Adipocyte (in vitro differentiated cells): ENCODE measurements at regions not wholly inside any gene's neighbourhood (a gene's known extent, or its start where the extent isn't known, plus 50 kb on each side); places are given as distances from the start of the nearest gene placed in this dataset.

ENCODE experiments used
- DNase-seq: peaks from one replicate; pipeline ENCODE4 v3.0.0-alpha.2; 2015; ENCODE audit warnings: low read depth
- H3K27me3 ChIP-seq: replicated peaks from 2 replicates; pipeline ENCODE4 v1.7.0; 2013; ENCODE audit warnings: mild to moderate bottlenecking, low read length, moderate library complexity; ENCODE audit not compliant: control insufficient read depth, insufficient read depth
- H3K36me3 ChIP-seq: 2 replicates; pipeline ENCODE4 v1.7.0; 2013; ENCODE audit warnings: low read length, mild to moderate bottlenecking, moderate library complexity; ENCODE audit not compliant: control insufficient read depth, insufficient read depth, severe bottlenecking
- H3K4me1 ChIP-seq: 2 replicates; pipeline ENCODE4 v1.7.0; 2013; ENCODE audit warnings: mild to moderate bottlenecking, low read length, moderate library complexity; ENCODE audit not compliant: control insufficient read depth, insufficient read depth
- H3K4me3 ChIP-seq: 2 replicates; pipeline ENCODE4 v1.7.0; 2013; ENCODE audit warnings: mild to moderate bottlenecking, low read length, moderate library complexity
- H3K9ac ChIP-seq: 2 replicates; pipeline ENCODE4 v1.7.0; 2013; ENCODE audit warnings: mild to moderate bottlenecking, low read length, moderate library complexity
- H3K9me3 ChIP-seq: 2 replicates; pipeline ENCODE4 v1.7.0; 2013; ENCODE audit warnings: mild to moderate bottlenecking, low read length, moderate library complexity; ENCODE audit not compliant: control insufficient read depth

- Histone ChIP-seq H3K4me1 (no peaks in the 10 kb centered on the region), H3K9ac (no peak overlapping the region), H3K4me3 (no peak overlapping the region), H3K9me3 (no peaks in the 10 kb centered on the region), H3K36me3 (no peaks in the 10 kb centered on the region), H3K27me3 (no peaks in the 10 kb centered on the region)
- no peak for DNase-seq
Measured at GRCh38 chr3:22593638-22594037, 609.5 kb upstream of the UBE2E2 start.

DNA sequence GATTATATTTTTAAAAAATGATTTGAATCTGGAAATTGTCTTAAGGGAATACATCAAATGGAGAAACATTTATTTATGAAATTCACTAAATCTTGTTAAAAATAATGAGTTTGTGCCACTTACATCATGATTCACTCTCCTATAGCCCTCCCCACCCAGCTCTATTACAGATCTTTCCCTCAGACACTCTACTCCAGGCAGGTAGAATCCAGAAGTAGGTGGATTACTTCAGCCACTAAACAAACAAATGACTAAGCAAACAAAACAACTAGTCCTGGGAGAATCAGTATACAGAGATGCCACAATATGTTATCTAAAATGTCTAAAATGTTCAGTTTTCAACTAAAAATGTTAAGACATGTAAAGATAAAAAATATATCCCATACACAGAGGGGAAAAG, 608.1 kb upstream of the UBE2E2 start:
- Histone ChIP-seq H3K4me3 (no peak overlapping the region), H3K27me3 (no peaks in the 10 kb centered on the region), H3K9ac (no peak overlapping the region), H3K4me1 (no peaks in the 10 kb centered on the region), H3K9me3 (no peaks in the 10 kb centered on the region), H3K36me3 (no peaks in the 10 kb centered on the region)
- DNase-seq: no peak

GRCh38 chr3:22606461-22606860, 596.7 kb upstream of the UBE2E2 start:
- no peaks in the 10 kb centered on the region for H3K27me3 ChIP-seq
- H3K9ac ChIP-seq: no peak overlapping the region
- no peaks in the 10 kb centered on the region for H3K36me3 ChIP-seq
- peaks cover 19% of the 10 kb centered on the region for H3K4me1 ChIP-seq
- no peak for DNase-seq
- no peaks in the 10 kb centered on the region for H3K9me3 ChIP-seq
- no peak overlapping the region for H3K4me3 ChIP-seq

DNA sequence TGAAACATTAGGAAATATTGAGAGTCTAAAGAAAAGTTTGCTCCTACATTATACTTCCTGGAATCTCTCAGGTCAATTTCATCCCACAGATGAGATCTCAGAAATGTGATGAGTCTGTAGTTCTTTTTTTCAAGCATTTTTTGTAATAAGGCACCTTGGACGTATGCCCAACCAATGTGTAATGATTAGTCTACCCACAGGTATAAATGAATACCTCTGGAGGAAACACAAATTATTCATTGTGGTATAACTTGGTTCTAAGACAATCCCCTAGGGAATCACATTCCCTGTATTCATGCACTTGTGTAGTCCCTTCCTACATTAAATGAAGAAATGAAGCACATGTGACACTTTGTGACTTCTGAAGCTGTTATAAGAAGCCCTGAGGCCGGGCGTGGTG, 596.2 kb upstream of the UBE2E2 start:
- H3K36me3 ChIP-seq: no peaks in the 10 kb centered on the region
- no peak overlapping the region for H3K4me3 ChIP-seq
- peaks cover 19% of the 10 kb centered on the region for H3K4me1 ChIP-seq
- no peak for DNase-seq
- no peaks in the 10 kb centered on the region for H3K9me3 ChIP-seq
- H3K27me3 ChIP-seq: no peaks in the 10 kb centered on the region
- H3K9ac ChIP-seq: no peak overlapping the region

- DNase-seq: no peak
- H3K9ac ChIP-seq: no peak overlapping the region
- no peaks in the 10 kb centered on the region for H3K36me3 ChIP-seq
- H3K27me3 ChIP-seq: no peaks in the 10 kb centered on the region
- no peaks in the 10 kb centered on the region for H3K9me3 ChIP-seq
- H3K4me3 ChIP-seq: no peak overlapping the region
- peaks cover 14% of the 10 kb centered on the region for H3K4me1 ChIP-seq
Measured at GRCh38 chr3:22608093-22608492, 595.0 kb upstream of the UBE2E2 start.

GRCh38 chr3:22608721-22609120, 594.4 kb upstream of the UBE2E2 start:
- Histone ChIP-seq H3K9ac (no peak overlapping the region), H3K36me3 (no peaks in the 10 kb centered on the region), H3K4me1 (peaks cover 8% of the 10 kb centered on the region), H3K9me3 (no peaks in the 10 kb centered on the region), H3K27me3 (no peaks in the 10 kb centered on the region), H3K4me3 (no peak overlapping the region)
- DNase-seq: no peak

- H3K9me3 ChIP-seq: no peaks in the 10 kb centered on the region
- H3K4me1 ChIP-seq: peaks cover 3% of the 10 kb centered on the region
- DNase-seq: peak; percentile 8
- no peaks in the 10 kb centered on the region for H3K36me3 ChIP-seq
- no peaks in the 10 kb centered on the region for H3K27me3 ChIP-seq
- no peak overlapping the region for H3K4me3 ChIP-seq
- H3K9ac ChIP-seq: no peak overlapping the region
Measured at GRCh38 chr3:22609139-22609538, 594.0 kb upstream of the UBE2E2 start.

DNA sequence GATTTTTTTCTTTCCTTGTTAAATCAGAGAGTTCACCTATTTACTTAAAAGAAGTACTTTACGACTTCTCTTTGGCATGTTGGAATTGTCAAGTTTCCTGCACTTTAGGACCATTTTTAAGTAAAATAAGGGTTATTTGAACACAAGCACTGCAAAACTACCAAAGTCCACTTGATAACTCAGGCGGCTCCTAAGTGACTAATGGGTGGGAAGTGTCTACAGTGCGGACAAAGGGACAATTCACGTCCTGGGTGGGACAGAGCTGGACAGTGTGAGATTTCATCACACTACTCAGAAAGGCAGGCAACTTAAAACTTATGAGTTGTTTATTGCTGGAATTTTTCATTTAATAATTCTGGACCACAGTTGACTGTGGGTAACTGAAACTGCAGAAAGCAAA, 590.2 kb upstream of the UBE2E2 start:
- H3K9me3 ChIP-seq: no peaks in the 10 kb centered on the region
- H3K9ac ChIP-seq: no peak overlapping the region
- H3K36me3 ChIP-seq: no peaks in the 10 kb centered on the region
- H3K4me1 ChIP-seq: no peaks in the 10 kb centered on the region
- no peaks in the 10 kb centered on the region for H3K27me3 ChIP-seq
- H3K4me3 ChIP-seq: no peak overlapping the region
- no peak for DNase-seq

- no peak for DNase-seq
- Histone ChIP-seq H3K9ac (no peak overlapping the region), H3K36me3 (no peaks in the 10 kb centered on the region), H3K4me1 (no peaks in the 10 kb centered on the region), H3K9me3 (no peaks in the 10 kb centered on the region), H3K4me3 (no peak overlapping the region), H3K27me3 (no peaks in the 10 kb centered on the region)
Measured at GRCh38 chr3:22615790-22616189, 587.3 kb upstream of the UBE2E2 start.

DNA sequence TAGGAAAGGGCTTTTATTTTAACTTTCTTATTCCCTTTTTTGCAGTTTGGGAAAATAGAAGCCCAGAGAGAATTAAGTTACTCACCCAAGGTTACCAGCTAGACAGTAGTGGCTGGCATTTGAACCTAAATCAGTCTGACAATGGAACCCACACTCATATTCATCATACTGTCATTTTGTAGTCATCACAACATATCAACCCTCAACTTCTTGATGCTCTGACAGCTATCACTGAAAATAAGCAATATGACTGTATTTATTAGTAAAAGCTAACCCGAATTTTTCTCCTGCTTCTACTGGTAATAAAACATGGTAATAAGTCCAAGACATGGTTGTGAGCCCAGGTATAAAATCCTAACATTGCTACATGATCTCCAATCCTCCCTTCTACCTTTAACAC, 585.8 kb upstream of the UBE2E2 start:
- H3K36me3 ChIP-seq: no peaks in the 10 kb centered on the region
- no peaks in the 10 kb centered on the region for H3K9me3 ChIP-seq
- no peak overlapping the region for H3K4me3 ChIP-seq
- H3K4me1 ChIP-seq: no peaks in the 10 kb centered on the region
- no peaks in the 10 kb centered on the region for H3K27me3 ChIP-seq
- no peak overlapping the region for H3K9ac ChIP-seq
- DNase-seq: no peak

DNA sequence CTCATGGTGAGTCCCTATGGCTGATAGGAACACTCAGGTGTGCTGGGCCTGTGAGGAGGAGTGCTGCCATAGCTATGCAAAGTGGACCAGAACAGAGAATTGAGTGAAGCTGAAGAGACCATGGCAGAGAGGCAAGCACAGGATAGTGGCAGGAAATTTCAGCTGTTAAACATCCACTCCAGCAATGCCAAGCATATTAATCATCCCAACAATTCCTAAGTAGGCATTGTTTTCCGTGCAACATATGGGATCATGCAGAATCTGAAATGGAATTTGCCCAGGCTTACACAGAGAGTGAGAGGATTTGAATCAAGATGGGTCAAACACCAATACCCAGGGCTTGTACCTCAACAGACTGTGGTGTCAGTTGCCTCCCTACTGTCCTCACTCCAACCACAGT, 582.6 kb upstream of the UBE2E2 start:
- H3K36me3 ChIP-seq: no peaks in the 10 kb centered on the region
- no peak for DNase-seq
- H3K4me3 ChIP-seq: no peak overlapping the region

DNA sequence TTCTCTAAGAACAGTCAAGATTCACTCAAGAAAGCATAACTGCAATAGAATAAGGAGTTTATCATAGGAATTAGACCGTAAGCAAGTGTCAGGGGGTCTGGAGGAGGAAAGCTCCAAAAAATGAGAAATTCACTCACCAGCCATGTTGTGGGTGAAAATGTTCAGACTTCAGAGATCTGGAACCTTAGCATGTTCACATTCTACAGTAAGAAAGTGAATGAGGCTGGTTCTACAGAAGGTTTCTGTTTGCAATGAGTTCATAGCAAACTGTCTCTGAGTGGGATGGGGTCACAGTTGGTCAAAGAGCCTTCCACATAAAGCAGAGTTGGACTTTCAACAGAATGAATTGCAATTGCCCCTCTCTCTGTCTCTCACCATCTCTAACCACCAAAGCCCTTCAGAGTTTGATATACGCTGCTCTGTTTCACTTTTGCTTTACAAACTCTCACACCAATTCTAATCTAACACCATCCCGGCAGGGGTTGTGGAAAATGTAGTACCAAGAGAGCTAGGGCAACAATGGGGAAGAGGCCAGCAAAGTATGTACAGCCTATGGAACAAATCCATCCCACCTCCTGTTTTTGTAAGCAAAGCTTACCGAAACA, 581.8 kb upstream of the UBE2E2 start:
- no peaks in the 10 kb centered on the region for H3K36me3 ChIP-seq
- H3K4me1 ChIP-seq: no peaks in the 10 kb centered on the region
- H3K4me3 ChIP-seq: no peak overlapping the region
- no peaks in the 10 kb centered on the region for H3K27me3 ChIP-seq
- H3K9me3 ChIP-seq: peaks cover 10% of the 10 kb centered on the region
- no peak overlapping the region for H3K9ac ChIP-seq
- no peak for DNase-seq

More for the DNA sequence above, 582.6 kb upstream of the UBE2E2 start:
- peaks cover 3% of the 10 kb centered on the region for H3K9me3 ChIP-seq
- H3K9ac ChIP-seq: no peak overlapping the region
- no peaks in the 10 kb centered on the region for H3K4me1 ChIP-seq
- no peaks in the 10 kb centered on the region for H3K27me3 ChIP-seq
